NT2/D1 (cell line): ENCODE measurements at regions not wholly inside any gene's neighbourhood (a gene's known extent, or its start where the extent isn't known, plus 50 kb on each side); places are given as distances from the start of the nearest gene placed in this dataset.

ENCODE experiments used
- DNase-seq: peaks from one replicate; pipeline ENCODE4 v3.0.0-alpha.2; 2011; ENCODE audit warnings: low read depth, low spot score
- H3K27me3 ChIP-seq: 2 replicates; pipeline ENCODE4 v1.6.0; 2011; ENCODE audit warnings: mild to moderate bottlenecking; ENCODE audit not compliant: insufficient read length, insufficient read depth
- H3K36me3 ChIP-seq: 2 replicates; pipeline ENCODE4 v1.6.1; 2011; ENCODE audit warnings: mild to moderate bottlenecking, low read length, mixed read lengths; ENCODE audit not compliant: insufficient read depth, insufficient read length
- H3K4me1 ChIP-seq: 2 replicates; pipeline ENCODE4 v1.5.1; 2011; ENCODE audit not compliant: insufficient read depth, insufficient read length
- H3K4me3 ChIP-seq: 2 replicates; pipeline ENCODE4 v1.5.1; 2011; ENCODE audit warnings: low read depth; ENCODE audit not compliant: insufficient read length
- H3K9ac ChIP-seq: 2 replicates; pipeline ENCODE4 v1.6.0; 2011; ENCODE audit warnings: low read depth; ENCODE audit not compliant: insufficient read length
- H3K9me3 ChIP-seq: 2 replicates; pipeline ENCODE4 v1.5.1; 2011; ENCODE audit warnings: mild to moderate bottlenecking, low read length; ENCODE audit not compliant: insufficient read depth
- SUZ12 ChIP-seq: IDR thresholded peaks from 2 replicates; pipeline ENCODE4 v1.6.1; 2011; ENCODE audit not compliant: insufficient read length, insufficient read depth; ENCODE audit errors: extremely low read depth
- YY1 ChIP-seq: IDR thresholded peaks from 2 replicates; pipeline ENCODE4 v1.6.1; 2011; ENCODE audit not compliant: insufficient read length, insufficient read depth
- ZNF274 ChIP-seq: IDR thresholded peaks from 2 replicates; pipeline ENCODE4 v1.6.1; 2011; ENCODE audit warnings: mild to moderate bottlenecking, low read depth, low read length

- H3K4me1 ChIP-seq = no peaks in the 10 kb centered on the region
- no peaks in the 10 kb centered on the region for H3K27me3 ChIP-seq
- no peak overlapping the region for H3K9ac ChIP-seq
- no peaks in the 10 kb centered on the region for H3K36me3 ChIP-seq
- no peak for DNase-seq
- peaks cover 14% of the 10 kb centered on the region for H3K9me3 ChIP-seq
- H3K4me3 ChIP-seq = no peak overlapping the region
- TF ChIP-seq SUZ12 (no peak), ZNF274 (no peak), YY1 (no peak)
Measured at GRCh38 chr9:97755618-97756267, 58.6 kb upstream of the XPA start.

- no peaks in the 10 kb centered on the region for H3K36me3 ChIP-seq
- H3K9ac ChIP-seq = no peak overlapping the region
- TF ChIP-seq SUZ12 = no peak
- no peak for TF ChIP-seq YY1
- no peak for TF ChIP-seq ZNF274
- H3K4me1 ChIP-seq = no peaks in the 10 kb centered on the region
- peaks cover 14% of the 10 kb centered on the region for H3K9me3 ChIP-seq
- no peak overlapping the region for H3K4me3 ChIP-seq
- DNase-seq = no peak
- peaks cover 5% of the 10 kb centered on the region for H3K27me3 ChIP-seq
Measured at GRCh38 chr9:97756991-97757390, 59.9 kb upstream of the XPA start.

GRCh38 chr9:97758334-97758916 lies 61.3 kb upstream of the XPA start:
- Histone ChIP-seq H3K4me1 (no peaks in the 10 kb centered on the region), H3K4me3 (no peak overlapping the region), H3K36me3 (no peaks in the 10 kb centered on the region), H3K9ac (no peak overlapping the region), H3K9me3 (peaks cover 14% of the 10 kb centered on the region), H3K27me3 (peaks cover 11% of the 10 kb centered on the region)
- no peak for DNase-seq
- TF ChIP-seq YY1 = no peak
- TF ChIP-seq ZNF274 = no peak
- no peak for TF ChIP-seq SUZ12

GRCh38 chr9:97759581-97760288 lies 62.6 kb upstream of the XPA start:
- Histone ChIP-seq H3K4me3 (no peak overlapping the region), H3K4me1 (no peaks in the 10 kb centered on the region), H3K9ac (no peak overlapping the region), H3K27me3 (peaks cover 11% of the 10 kb centered on the region), H3K36me3 (no peaks in the 10 kb centered on the region), H3K9me3 (peaks cover 4% of the 10 kb centered on the region)
- DNase-seq = no peak
- no peak for TF ChIP-seq ZNF274
- no peak for TF ChIP-seq YY1
- TF ChIP-seq SUZ12 = no peak

GRCh38 chr9:97761056-97761598 lies 64.0 kb upstream of the XPA start:
- Histone ChIP-seq H3K9me3 (no peaks in the 10 kb centered on the region), H3K9ac (no peak overlapping the region), H3K4me1 (no peaks in the 10 kb centered on the region), H3K36me3 (no peaks in the 10 kb centered on the region), H3K27me3 (peaks cover 13% of the 10 kb centered on the region), H3K4me3 (no peak overlapping the region)
- TF ChIP-seq YY1 (no peak), SUZ12 (no peak), ZNF274 (no peak)
- no peak for DNase-seq

GRCh38 chr9:97761879-97762278 lies 64.7 kb upstream of the XPA start:
- no peak for DNase-seq
- Histone ChIP-seq H3K4me1 (no peaks in the 10 kb centered on the region), H3K36me3 (no peaks in the 10 kb centered on the region), H3K9ac (no peak overlapping the region), H3K9me3 (no peaks in the 10 kb centered on the region), H3K4me3 (no peak overlapping the region), H3K27me3 (peaks cover 16% of the 10 kb centered on the region)
- TF ChIP-seq SUZ12 (no peak), YY1 (no peak), ZNF274 (no peak)

- H3K9ac ChIP-seq = no peak overlapping the region
- H3K36me3 ChIP-seq = no peaks in the 10 kb centered on the region
- no peak for TF ChIP-seq ZNF274
- no peak for TF ChIP-seq YY1
- TF ChIP-seq SUZ12 = no peak
- H3K27me3 ChIP-seq = peaks cover 16% of the 10 kb centered on the region
- H3K4me1 ChIP-seq = no peaks in the 10 kb centered on the region
- no peak for DNase-seq
- H3K4me3 ChIP-seq = no peak overlapping the region
- H3K9me3 ChIP-seq = no peaks in the 10 kb centered on the region
Measured at GRCh38 chr9:97763874-97764273, 66.7 kb upstream of the XPA start.
